ENCODE measurements at regions not wholly inside any gene's neighbourhood (a gene's known extent, or its start where the extent isn't known, plus 50 kb on each side); places are given as distances from the start of the nearest gene placed in this dataset.

DNA sequence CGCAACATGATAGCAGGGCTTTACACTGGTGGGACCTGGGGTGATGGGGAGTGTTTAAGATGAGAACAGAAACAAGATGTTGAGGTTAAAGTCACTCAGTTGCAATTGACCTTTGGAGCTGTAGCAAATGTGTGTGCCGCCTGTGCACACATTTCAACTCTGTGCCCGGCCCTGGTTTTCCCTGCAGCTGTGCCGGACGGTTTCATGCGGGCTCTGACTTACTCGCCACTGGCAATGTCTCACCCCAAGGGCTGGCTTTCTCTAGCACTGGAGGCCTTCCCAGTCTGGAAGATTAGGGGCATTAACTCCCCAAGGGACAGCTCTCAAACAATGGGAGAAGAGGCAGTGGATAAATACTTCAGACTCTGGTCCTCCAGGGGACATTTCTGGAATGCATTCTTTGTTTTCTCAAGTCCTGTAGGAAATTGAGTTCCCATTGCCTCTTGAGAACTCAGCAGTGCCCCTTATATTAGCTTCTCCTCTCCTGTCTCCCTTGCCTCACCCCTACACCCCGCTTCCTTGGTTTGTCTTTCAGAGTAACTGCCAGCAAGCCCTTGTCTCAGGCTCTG is 152.5 kb downstream of the EDEM1 start:
- ATAC-seq (no peak), DNase-seq (no peak)
- H3K4me1 ChIP-seq, result no peaks in the 10 kb centered on the region
- H3K27ac ChIP-seq, result no peak overlapping the region
- 85 to 91% methylated on average over 8 of the region's 8 CpGs for WGBS, 2 donors
- H3K27me3 ChIP-seq, result no peaks in the 10 kb centered on the region
- no peaks in the 10 kb centered on the region for H3K9me3 ChIP-seq
- H3K36me3 ChIP-seq, result no peaks in the 10 kb centered on the region
- TF ChIP-seq CTCF (IDR thresholded peaks at IDR 0.05), result no peak
- no peak overlapping the region for H3K4me3 ChIP-seq
- intact Hi-C loops (cut with DNase I), result no loop called here

DNA sequence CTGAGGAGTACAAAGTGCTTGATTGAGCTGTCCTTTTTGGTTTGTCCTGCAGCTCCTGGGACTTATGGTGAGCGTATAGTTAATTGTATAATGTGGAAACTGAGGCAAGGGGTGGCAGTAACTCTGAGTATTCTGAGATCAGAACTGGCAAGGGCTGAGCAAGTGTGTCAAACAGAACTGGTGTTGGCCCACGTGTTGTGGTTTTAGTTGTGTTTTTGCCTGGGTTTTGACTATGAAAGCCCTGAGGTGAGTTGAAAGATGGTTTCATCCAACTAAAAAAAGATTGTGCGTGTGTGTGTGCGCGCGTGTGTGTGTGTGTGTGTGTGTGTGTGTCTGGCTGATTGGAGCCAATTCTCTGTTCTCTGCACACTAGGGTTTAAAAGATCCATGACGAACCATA is 154.1 kb downstream of the EDEM1 start:
- H3K36me3 ChIP-seq, result no peaks in the 10 kb centered on the region
- H3K4me1 ChIP-seq, result no peaks in the 10 kb centered on the region
- no peaks in the 10 kb centered on the region for H3K9me3 ChIP-seq
- no peak overlapping the region for H3K27ac ChIP-seq
- DNase-seq (no peak), ATAC-seq (no peak)
- no peaks in the 10 kb centered on the region for H3K27me3 ChIP-seq
- TF ChIP-seq CTCF (IDR thresholded peaks at IDR 0.05), result no peak
- WGBS, 2 donors, result 69 to 71% methylated on average over 7 of the region's 7 CpGs
- intact Hi-C loops (cut with DNase I), result no loop called here
- no peak overlapping the region for H3K4me3 ChIP-seq

DNA sequence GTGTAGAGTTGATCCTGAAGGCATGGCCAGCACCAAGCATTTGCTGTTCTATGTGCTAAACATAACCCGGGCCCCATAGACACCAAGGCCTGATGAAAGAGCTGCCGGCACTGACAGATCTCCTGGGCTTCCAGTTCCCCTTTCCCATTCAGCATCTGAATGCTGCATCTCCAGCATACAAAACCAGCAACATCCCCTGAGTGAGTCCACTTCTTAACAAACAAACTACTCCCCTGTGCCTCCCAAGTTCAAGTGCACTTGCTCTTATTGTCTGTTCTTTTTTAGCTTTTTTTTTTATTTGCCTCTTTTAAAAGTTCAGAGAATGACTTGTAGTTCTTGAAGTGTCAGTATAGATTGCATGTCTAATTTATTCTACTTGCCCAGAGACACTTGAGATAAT is 156.0 kb downstream of the EDEM1 start:
- H3K27me3 ChIP-seq, result no peaks in the 10 kb centered on the region
- no peaks in the 10 kb centered on the region for H3K9me3 ChIP-seq
- DNase-seq (no peak), ATAC-seq (no peak)
- H3K36me3 ChIP-seq, result no peaks in the 10 kb centered on the region
- 44 to 54% methylated on average over 2 of the region's 2 CpGs for WGBS, 2 donors
- intact Hi-C loops (cut with DNase I), result no loop called here
- H3K4me3 ChIP-seq, result no peak overlapping the region
- H3K4me1 ChIP-seq, result no peaks in the 10 kb centered on the region
- TF ChIP-seq CTCF (IDR thresholded peaks at IDR 0.05), result no peak
- H3K27ac ChIP-seq, result no peak overlapping the region

DNA sequence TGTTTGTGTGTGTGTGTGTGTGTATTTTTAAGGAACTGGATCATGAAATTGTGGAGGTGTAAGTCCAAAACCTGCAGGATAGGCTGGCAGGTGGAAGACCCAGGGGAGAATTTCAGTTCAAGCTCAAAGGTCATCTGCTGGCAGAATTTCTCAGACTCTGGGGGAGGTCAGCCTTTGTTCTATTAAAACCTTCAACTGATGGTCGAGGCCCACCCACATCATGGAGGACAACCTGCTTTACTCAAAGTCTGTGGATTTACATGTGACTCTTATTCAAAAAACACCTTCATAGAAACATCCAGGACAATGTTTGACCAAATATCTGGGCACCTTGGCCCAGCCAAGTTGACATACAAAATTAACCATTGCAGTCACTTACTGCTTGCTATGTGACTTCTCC is 157.2 kb downstream of the EDEM1 start:
- intact Hi-C loops (cut with DNase I), result no loop called here
- no peak overlapping the region for H3K27ac ChIP-seq
- no peaks in the 10 kb centered on the region for H3K27me3 ChIP-seq
- H3K36me3 ChIP-seq, result no peaks in the 10 kb centered on the region
- DNase-seq, result no peak
- peaks cover 0 to 6% (median 0%) of the 10 kb centered on the region in 11 donors for H3K9me3 ChIP-seq
- WGBS, 2 donors, result 90 to 92% methylated on average over 1 of the region's 1 CpG
- no peak for TF ChIP-seq CTCF (IDR thresholded peaks at IDR 0.05)
- ATAC-seq, result no peak
- H3K4me1 ChIP-seq, result no peaks in the 10 kb centered on the region
- H3K4me3 ChIP-seq, result no peak overlapping the region

Measured in heart right ventricle (tissue), 16 donors.